Mesendoderm (in vitro differentiated cells): ENCODE measurements at regions not wholly inside any gene's neighbourhood (a gene's known extent, or its start where the extent isn't known, plus 50 kb on each side); places are given as distances from the start of the nearest gene placed in this dataset.

Experiments
- DNase-seq: peaks from one replicate; pipeline ENCODE4 v3.0.0; 2013
- H2AK5ac ChIP-seq: 2 replicates; pipeline ENCODE4 v1.6.1; 2013; ENCODE audit warnings: low read length, inconsistent platforms
- H2BK120ac ChIP-seq: 2 replicates; pipeline ENCODE4 v1.6.1; 2013; ENCODE audit warnings: low read depth, mild to moderate bottlenecking, low read length, moderate library complexity, mixed read lengths
- H2BK15ac ChIP-seq: replicated peaks from 2 replicates; pipeline ENCODE4 v1.6.1; 2013; ENCODE audit warnings: low read depth, mild to moderate bottlenecking, moderate library complexity
- H2BK5ac ChIP-seq: 2 replicates; pipeline ENCODE4 v1.6.1; 2013; ENCODE audit warnings: low read length, inconsistent platforms
- H3K18ac ChIP-seq: 2 replicates; pipeline ENCODE4 v1.6.1; 2013; ENCODE audit warnings: mild to moderate bottlenecking, low read length, mixed read lengths
- H3K23ac ChIP-seq: one replicate; pipeline ENCODE4 v1.6.1; 2013; ENCODE audit warnings: low read length
- H3K27ac ChIP-seq: 2 replicates; pipeline ENCODE4 v1.5.1; 2013; ENCODE audit warnings: low read depth, mild to moderate bottlenecking, inconsistent platforms, low read length, moderate library complexity
- H3K27me3 ChIP-seq: 2 replicates; pipeline ENCODE4 v1.6.1; 2013; ENCODE audit warnings: low read length, control low read depth, mild to moderate bottlenecking, inconsistent platforms; ENCODE audit not compliant: insufficient read depth, poor library complexity
- H3K36me3 ChIP-seq: 2 replicates; pipeline ENCODE4 v1.6.1; 2013; ENCODE audit warnings: low read length, inconsistent platforms; ENCODE audit not compliant: control insufficient read depth, insufficient read depth
- H3K4ac ChIP-seq: one replicate; pipeline ENCODE4 v1.6.1; 2013; ENCODE audit warnings: low read depth, mild to moderate bottlenecking, low read length, moderate library complexity
- H3K4me1 ChIP-seq: 2 replicates; pipeline ENCODE4 v1.6.1; 2013; ENCODE audit warnings: low read depth, low read length, inconsistent platforms; ENCODE audit not compliant: control insufficient read depth
- H3K4me2 ChIP-seq: 2 replicates; pipeline ENCODE4 v1.6.1; 2013; ENCODE audit warnings: low read length
- H3K4me3 ChIP-seq: 2 replicates; pipeline ENCODE4 v1.5.1; 2013; ENCODE audit warnings: mild to moderate bottlenecking, low read length
- H3K56ac ChIP-seq: one replicate; pipeline ENCODE4 v1.6.1; 2013; ENCODE audit warnings: low read length
- H3K79me1 ChIP-seq: 2 replicates; pipeline ENCODE4 v1.6.1; 2013; ENCODE audit warnings: low read length, inconsistent platforms
- H3K79me2 ChIP-seq: 2 replicates; pipeline ENCODE4 v1.6.1; 2013; ENCODE audit warnings: mild to moderate bottlenecking, low read length; ENCODE audit not compliant: control insufficient read depth, insufficient read depth
- H3K9ac ChIP-seq: 2 replicates; pipeline ENCODE4 v1.6.1; 2013; ENCODE audit warnings: low read length, inconsistent platforms
- H4K5ac ChIP-seq: one replicate; pipeline ENCODE4 v1.6.1; 2013; ENCODE audit warnings: low read length
- H4K8ac ChIP-seq: one replicate; pipeline ENCODE4 v1.6.1; 2013; ENCODE audit warnings: low read depth, mild to moderate bottlenecking, control low read depth, low read length, moderate library complexity
- WGBS: extraction: QIAGEN DNeasy Blood & Tissue Kit; methylation state at CpG from one replicate; pipeline ENCODE4 v1.1.7; 2013; ENCODE audit warnings: low lambda C conversion rate, missing lambda C conversion rate; ENCODE audit not compliant: insufficient coverage; ENCODE audit errors: extremely low coverage; 5-methylcytosine and 5-hydroxymethylcytosine counted together

DNA sequence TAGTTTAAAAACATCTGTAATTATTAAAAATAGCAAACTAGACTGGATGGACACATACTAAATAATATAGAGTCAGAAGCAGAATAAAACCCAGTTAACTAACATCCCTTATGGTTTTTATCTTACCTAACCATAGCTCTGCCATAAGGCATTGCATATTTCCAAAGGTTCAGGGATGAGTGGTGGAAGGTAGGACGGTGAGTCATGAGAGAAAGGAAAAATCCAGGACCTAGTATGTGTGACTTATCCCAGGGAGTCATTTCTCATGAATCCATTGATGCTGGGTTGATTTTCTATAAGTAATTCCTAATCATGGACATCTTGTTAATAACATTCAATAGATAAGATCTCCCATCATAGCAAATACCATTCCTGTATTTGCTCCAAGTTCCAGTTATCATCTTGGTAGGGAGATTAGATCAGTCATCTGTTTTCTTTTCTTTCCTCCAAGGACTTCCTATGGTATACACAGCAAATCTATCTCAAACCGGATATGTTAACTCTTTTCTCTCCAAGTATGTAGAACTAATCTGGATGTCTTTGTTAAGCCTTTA is 490.7 kb upstream of the B3GALT2 start:
- no peak overlapping the region for H3K56ac ChIP-seq
- H2BK120ac ChIP-seq, result no peak overlapping the region

DNA sequence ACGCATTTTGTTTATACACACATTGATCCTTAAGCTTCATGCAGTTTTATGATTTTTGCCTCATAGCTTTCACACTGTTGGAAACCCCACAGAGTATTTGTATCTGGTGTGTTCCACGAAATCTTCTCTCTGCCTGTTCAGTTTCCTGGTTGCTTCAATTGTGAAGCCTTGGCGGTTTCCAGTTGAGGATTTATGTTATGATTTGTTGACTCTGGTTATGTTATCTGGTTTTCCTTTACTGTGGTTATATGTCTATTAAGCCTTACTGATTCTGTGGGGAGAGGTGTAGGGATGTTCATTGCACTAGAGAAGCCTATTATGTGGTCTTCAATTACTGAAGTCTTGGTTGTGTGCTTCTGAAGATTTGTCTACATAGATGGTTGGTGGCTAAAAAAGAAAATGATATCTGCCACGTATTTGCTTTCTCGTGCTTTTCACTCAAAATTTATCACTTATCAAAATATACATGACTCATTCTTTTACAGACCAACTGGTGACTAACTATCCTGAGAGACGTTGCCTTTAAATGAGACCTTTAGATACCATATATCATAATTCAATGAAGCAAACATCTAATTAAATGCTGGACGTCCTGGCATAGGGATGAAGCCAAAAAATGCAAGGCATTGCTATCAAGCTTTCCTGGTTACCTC is 488.0 kb upstream of the B3GALT2 start:
- H3K27me3 ChIP-seq, result no peaks in the 10 kb centered on the region
- no peak overlapping the region for H4K8ac ChIP-seq
- H2BK5ac ChIP-seq, result no peak overlapping the region
- no peak overlapping the region for H2BK15ac ChIP-seq
- no peaks in the 10 kb centered on the region for H3K79me1 ChIP-seq
- no peak overlapping the region for H3K27ac ChIP-seq
- H3K18ac ChIP-seq, result no peak overlapping the region
- DNase-seq, result no peak
- no peaks in the 10 kb centered on the region for H3K4me1 ChIP-seq
- no peak overlapping the region for H3K4me3 ChIP-seq
- H3K23ac ChIP-seq, result no peak overlapping the region
- H2AK5ac ChIP-seq, result no peak overlapping the region
- no CpG with 5 or more reads among the region's 7 CpGs for WGBS
- no peaks in the 10 kb centered on the region for H3K36me3 ChIP-seq
- H3K9ac ChIP-seq, result no peak overlapping the region
- no peaks in the 10 kb centered on the region for H3K79me2 ChIP-seq
- H3K4me2 ChIP-seq, result no peak overlapping the region
- H3K4ac ChIP-seq, result no peak overlapping the region
- no peak overlapping the region for H3K56ac ChIP-seq
- no peak overlapping the region for H2BK120ac ChIP-seq
- no peak overlapping the region for H4K5ac ChIP-seq

More for the DNA sequence above, 490.7 kb upstream of the B3GALT2 start:
- Histone ChIP-seq H2BK5ac (no peak overlapping the region), H3K79me2 (no peaks in the 10 kb centered on the region), H4K5ac (no peak overlapping the region), H3K23ac (no peak overlapping the region), H3K18ac (no peak overlapping the region), H3K4me3 (no peak overlapping the region), H4K8ac (no peak overlapping the region), H2BK15ac (no peak overlapping the region), H3K36me3 (no peaks in the 10 kb centered on the region), H3K4me1 (no peaks in the 10 kb centered on the region), H3K4me2 (no peak overlapping the region), H3K79me1 (no peaks in the 10 kb centered on the region), H3K27ac (no peak overlapping the region), H2AK5ac (no peak overlapping the region), H3K4ac (no peak overlapping the region), H3K9ac (no peak overlapping the region), H3K27me3 (no peaks in the 10 kb centered on the region)
- no peak for DNase-seq
- no CpG with 5 or more reads among the region's 2 CpGs for WGBS

DNA sequence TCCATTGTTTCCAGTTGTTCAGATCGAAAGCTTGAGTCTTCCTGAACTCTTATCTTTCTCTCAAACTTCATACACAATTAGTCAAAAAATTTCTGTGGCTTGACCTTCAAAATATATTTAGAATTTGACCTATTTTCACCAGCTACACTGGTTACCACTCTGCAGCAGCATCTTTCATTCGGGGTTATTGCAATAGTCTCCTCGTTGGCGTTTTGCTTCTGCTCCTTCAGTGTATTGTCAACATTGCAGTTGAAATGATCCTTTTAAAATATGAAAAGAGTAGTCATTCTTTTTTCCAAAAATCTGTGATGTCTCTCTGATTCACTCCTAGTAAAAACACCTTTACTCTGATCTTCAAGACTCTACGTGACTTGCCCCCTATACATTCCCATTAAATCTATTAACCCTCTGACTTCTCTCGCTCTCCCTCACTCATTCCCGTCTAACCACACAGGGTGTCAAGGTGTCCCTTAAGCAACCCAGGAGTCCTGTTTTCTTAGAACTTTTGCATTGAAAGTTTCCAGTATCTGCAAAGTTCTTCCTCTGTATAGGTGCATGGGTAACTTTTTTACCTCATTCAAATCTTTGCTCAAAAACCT is 480.2 kb upstream of the B3GALT2 start:
- Histone ChIP-seq H3K4ac (no peak overlapping the region), H3K27ac (no peak overlapping the region), H3K56ac (no peak overlapping the region), H3K79me2 (no peaks in the 10 kb centered on the region), H3K4me2 (no peak overlapping the region), H3K23ac (no peak overlapping the region), H4K8ac (no peak overlapping the region), H3K4me3 (no peak overlapping the region), H3K36me3 (no peaks in the 10 kb centered on the region), H3K27me3 (no peaks in the 10 kb centered on the region), H2BK120ac (no peak overlapping the region), H3K18ac (no peak overlapping the region), H2AK5ac (no peak overlapping the region), H2BK15ac (no peak overlapping the region), H2BK5ac (no peak overlapping the region), H3K9ac (no peak overlapping the region), H3K79me1 (no peaks in the 10 kb centered on the region), H4K5ac (no peak overlapping the region), H3K4me1 (no peaks in the 10 kb centered on the region)
- no peak for DNase-seq
- 100% methylated on average over 1 of the region's 7 CpGs for WGBS

DNA sequence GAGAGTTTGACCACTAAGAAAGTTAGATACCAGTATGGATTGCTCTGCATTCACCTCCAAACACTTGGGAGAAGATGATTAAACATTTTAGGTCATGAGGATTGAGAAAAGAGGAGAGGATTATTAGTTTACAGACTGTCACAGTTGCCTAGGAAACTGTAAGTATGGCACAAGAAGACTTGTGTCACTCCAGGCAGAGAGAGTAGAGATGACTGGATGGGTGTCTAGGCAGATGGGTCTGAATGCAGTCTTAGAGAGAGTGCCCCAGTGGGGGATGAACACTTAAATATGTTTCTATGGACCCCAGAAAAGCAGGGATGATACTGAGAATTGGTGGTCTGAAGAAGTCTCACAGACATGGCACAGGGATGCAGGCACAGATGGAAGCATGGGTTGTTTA is 477.6 kb upstream of the B3GALT2 start:
- Histone ChIP-seq H3K36me3 (no peaks in the 10 kb centered on the region), H2BK120ac (no peak overlapping the region), H3K79me1 (no peaks in the 10 kb centered on the region), H3K18ac (no peak overlapping the region), H3K56ac (no peak overlapping the region), H2BK5ac (no peak overlapping the region), H3K4ac (no peak overlapping the region), H2AK5ac (no peak overlapping the region), H3K4me1 (no peaks in the 10 kb centered on the region), H3K9ac (no peak overlapping the region), H3K4me3 (no peak overlapping the region), H3K79me2 (no peaks in the 10 kb centered on the region), H4K5ac (no peak overlapping the region), H3K27ac (no peak overlapping the region), H3K27me3 (no peaks in the 10 kb centered on the region), H4K8ac (no peak overlapping the region), H3K23ac (no peak overlapping the region), H2BK15ac (no peak overlapping the region), H3K4me2 (no peak overlapping the region)
- DNase-seq, result no peak

DNA sequence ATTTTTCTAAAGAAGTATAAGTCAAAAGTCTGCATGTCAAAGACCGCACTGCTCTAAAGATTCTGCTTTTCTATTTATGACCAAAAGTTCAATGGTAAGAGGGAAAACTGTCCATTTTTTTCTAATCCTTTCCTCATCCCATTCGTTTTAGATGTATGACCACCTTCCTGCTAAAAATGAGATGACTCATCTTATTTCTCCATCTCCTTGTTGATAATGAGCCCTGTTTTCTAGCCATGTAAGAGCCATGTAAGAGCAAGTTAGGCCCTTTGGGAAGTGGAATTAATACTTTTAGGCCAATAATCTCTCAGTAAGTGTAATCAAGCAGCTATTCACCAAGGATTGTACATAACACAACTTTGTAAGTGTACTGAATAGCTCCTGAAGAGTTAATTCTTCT is 475.6 kb upstream of the B3GALT2 start:
- Histone ChIP-seq H4K5ac (no peak overlapping the region), H3K4me1 (no peaks in the 10 kb centered on the region), H2BK15ac (no peak overlapping the region), H3K4me3 (no peak overlapping the region), H3K9ac (no peak overlapping the region), H4K8ac (no peak overlapping the region), H3K36me3 (no peaks in the 10 kb centered on the region), H3K18ac (no peak overlapping the region), H3K23ac (no peak overlapping the region), H3K79me2 (no peaks in the 10 kb centered on the region), H3K4ac (no peak overlapping the region), H3K56ac (no peak overlapping the region), H3K27ac (no peak overlapping the region), H2BK120ac (no peak overlapping the region), H2AK5ac (no peak overlapping the region), H3K4me2 (no peak overlapping the region), H3K27me3 (no peaks in the 10 kb centered on the region), H2BK5ac (no peak overlapping the region), H3K79me1 (no peaks in the 10 kb centered on the region)
- no CpG with 5 or more reads among the region's 2 CpGs for WGBS
- no peak for DNase-seq

DNA sequence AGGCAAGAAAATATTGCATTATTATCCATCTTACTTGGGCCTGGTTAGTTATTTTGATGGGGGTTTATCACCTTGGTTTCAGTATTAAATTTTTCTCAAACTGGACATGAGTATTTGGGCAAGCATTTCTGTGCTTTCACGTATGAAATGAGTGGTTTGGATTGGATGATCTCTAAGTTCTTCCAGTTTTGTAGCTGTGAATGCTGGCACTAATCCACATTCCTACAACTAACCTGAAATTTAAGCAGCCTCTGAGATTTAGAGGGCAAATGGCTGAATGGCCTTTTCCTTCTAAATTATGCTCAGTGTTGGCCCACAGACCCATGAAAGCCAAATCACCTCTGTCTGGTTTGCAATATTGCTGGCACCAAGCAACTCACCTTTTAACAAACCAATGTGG is 475.0 kb upstream of the B3GALT2 start:
- H3K27me3 ChIP-seq, result no peaks in the 10 kb centered on the region
- H3K4ac ChIP-seq, result no peak overlapping the region
- no peak overlapping the region for H4K5ac ChIP-seq
- no CpG with 5 or more reads among the region's 1 CpG for WGBS
- H2BK120ac ChIP-seq, result no peak overlapping the region
- no peaks in the 10 kb centered on the region for H3K79me2 ChIP-seq
- no peaks in the 10 kb centered on the region for H3K4me1 ChIP-seq
- no peak overlapping the region for H2AK5ac ChIP-seq
- H3K4me3 ChIP-seq, result no peak overlapping the region
- no peak overlapping the region for H4K8ac ChIP-seq
- no peak overlapping the region for H3K18ac ChIP-seq
- no peak overlapping the region for H3K27ac ChIP-seq
- no peak overlapping the region for H3K23ac ChIP-seq
- no peak overlapping the region for H3K4me2 ChIP-seq
- H2BK5ac ChIP-seq, result no peak overlapping the region
- no peaks in the 10 kb centered on the region for H3K79me1 ChIP-seq
- no peak overlapping the region for H3K9ac ChIP-seq
- no peak for DNase-seq
- H3K56ac ChIP-seq, result no peak overlapping the region
- no peak overlapping the region for H2BK15ac ChIP-seq
- no peaks in the 10 kb centered on the region for H3K36me3 ChIP-seq
